NCI-H226 (cell line): ENCODE measurements at regions not wholly inside any gene's neighbourhood (a gene's known extent, or its start where the extent isn't known, plus 50 kb on each side); places are given as distances from the start of the nearest gene placed in this dataset.
"Not testable (repeated sequence)": the region's sequence is repeated elsewhere in the genome, so short reads cannot be mapped to it uniquely, and the experiment has no call there.

ENCODE experiments used
- DNase-seq: peaks from one replicate; pipeline ENCODE4 v3.0.0-alpha.2; 2015

GRCh38 chrX:130467936-130468335 is 66.1 kb downstream of the RBMX2 start:
- no peak for DNase-seq

DNA sequence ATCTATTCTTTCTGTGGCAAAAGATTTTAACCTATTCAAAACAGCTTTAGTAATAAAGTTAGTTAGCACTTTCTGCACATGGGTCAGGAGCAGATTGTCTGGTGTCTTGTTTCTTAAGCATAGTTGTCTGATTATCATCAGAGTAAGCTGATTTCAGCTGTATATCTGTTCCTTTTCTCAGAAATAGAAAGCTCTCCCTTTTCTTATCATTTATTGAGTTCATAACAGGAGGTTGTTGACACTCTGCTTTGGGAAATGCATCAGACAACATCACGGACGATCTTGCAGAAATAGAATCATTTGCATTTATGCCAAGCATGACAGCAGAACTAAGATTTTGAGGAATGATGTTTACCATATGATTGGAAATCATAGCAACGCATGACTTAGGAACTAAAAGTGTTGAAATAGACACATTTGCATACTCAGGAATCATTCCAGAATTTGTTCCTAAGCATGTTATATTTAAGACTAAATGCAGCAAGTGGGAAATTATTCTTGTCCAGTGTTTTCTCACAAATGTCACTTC is 66.7 kb downstream of the RBMX2 start:
- no peak for DNase-seq

DNA sequence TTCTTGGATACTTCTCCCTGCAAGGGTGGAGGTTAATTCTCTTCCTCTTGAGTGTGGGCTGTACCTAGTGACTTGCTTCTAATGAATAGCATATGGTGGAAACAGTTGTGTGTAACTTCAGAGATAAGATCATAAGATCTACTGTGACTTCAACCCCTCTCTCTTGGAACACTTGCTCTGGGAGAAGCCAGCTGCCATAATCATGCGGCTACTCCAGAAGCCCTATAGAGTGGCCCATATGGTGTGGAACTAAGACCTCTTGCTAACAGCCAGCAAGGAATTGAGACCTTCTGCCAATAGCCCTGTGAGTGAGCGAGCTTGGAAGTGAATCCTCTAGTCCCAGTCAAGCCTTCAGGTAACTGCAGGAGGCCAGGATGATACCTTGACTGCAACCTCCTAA is 81.1 kb downstream of the RBMX2 start:
- no peak for DNase-seq

- DNase-seq, result no peak
Measured at GRCh38 chrX:130485870-130486269, 84.1 kb downstream of the RBMX2 start.

DNA sequence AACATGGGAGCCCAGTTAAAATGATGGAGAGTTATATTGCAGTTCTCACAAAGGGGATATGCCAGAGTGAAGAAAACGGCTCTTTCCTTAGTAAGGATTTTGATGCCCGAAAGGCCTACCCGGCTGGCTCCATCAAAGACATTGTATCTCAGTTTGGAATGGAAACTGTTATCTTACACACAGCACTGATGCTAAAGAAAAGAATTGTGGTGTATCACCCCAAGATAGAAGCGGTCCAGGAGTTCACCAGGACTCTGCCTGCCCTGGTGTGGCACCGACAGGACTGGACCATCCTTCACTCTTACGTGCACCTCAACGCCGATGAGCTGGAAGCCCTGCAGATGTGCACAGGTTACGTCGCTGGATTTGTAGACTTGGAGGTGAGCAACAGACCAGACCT is 93.7 kb downstream of the RBMX2 start:
- not testable (repeated sequence) for DNase-seq

- no peak for DNase-seq
Measured at GRCh38 chrX:130497531-130497930, 95.7 kb downstream of the RBMX2 start.

GRCh38 chrX:130498653-130499274 is 97.0 kb downstream of the RBMX2 start:
- no peak for DNase-seq

DNA sequence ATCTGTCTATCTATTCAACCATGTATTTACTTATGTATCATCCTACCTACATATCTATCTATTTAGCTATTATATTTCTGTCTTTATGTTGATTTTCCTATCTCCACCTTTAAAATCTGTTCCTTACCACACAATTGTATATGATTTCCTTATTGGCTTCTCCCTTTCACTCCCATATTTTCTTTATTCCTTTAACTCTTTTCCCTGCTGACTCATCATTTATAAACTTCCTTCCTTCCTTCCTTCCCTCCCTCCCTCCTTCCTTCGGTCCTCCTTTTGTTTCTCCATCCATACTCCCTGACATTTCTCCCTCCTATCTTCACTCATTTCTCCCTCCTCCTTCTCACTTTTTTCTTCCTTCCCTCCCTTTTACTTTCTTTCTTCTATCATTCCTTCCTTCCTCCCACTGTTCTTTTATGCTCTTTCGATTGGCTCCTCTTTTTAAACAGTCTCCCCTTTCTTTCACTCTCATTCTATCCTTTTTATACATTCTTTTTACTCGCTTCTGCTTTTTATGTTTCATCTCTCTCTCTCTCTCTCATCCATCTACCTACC is 100.3 kb downstream of the RBMX2 start:
- no peak for DNase-seq

DNA sequence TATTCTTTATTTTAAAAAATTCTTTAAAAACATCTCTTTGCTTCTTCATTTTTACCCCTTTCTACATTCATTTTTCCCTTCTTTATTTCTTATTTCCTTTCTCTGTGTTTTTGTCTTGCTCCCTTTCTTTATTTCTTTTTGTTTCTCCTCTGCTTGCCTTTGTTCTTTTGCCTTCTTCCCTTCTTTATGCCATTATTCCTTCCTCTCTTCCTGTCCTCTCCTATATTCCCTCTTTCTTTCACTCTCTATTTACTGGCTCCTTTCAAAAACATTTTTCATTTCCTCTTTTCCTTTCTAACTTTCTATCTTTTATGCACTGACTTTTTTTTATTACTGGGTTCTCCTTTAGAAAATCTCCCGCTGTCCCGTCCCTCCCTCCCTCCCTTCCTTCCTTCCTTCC is 102.2 kb downstream of the RBMX2 start:
- no peak for DNase-seq

DNA sequence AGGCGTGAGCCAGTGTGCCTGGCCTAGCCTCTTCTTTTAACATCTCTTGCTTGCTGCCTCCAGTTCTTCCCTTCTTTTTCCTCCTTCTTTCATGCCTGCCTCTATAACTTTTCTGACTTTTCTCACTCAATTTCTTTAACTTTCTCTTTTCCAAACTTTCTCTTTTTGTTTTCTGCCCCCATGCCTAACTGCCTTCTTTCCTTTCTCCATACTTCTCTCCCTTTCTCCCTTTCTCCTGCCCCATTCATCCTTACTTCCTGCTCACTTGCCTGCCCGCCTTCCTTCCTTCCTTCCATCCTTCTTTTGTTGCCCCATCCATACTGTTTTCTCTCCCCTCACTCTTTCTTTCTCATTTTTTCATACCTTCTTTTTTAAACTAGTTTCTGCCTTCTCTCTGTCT is 105.2 kb downstream of the RBMX2 start:
- DNase-seq, result no peak

DNA sequence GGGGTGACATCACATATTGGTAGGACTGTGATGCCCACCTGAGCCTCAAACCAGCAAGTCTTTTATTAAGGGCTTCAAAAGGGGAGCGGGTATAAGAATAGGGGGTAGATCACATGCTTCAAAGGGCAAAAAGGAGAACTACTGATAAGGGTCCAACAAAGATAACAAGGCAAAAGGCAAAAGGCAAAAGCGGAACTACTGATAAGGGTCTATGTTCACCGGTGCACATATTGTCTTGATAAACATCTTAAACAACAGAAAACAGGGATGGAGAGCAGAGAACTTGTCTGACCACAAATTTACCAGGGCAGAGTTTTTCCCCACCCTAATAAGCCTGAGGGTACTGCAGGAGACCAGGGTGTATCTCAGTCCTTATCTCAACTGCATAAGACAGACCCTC is 110.7 kb downstream of the RBMX2 start:
- not testable (repeated sequence) for DNase-seq

GRCh38 chrX:130516123-130516522 is 114.3 kb downstream of the RBMX2 start:
- DNase-seq, result no peak

GRCh38 chrX:130523460-130524394 is 121.9 kb downstream of the RBMX2 start:
- DNase-seq, result no peak

DNA sequence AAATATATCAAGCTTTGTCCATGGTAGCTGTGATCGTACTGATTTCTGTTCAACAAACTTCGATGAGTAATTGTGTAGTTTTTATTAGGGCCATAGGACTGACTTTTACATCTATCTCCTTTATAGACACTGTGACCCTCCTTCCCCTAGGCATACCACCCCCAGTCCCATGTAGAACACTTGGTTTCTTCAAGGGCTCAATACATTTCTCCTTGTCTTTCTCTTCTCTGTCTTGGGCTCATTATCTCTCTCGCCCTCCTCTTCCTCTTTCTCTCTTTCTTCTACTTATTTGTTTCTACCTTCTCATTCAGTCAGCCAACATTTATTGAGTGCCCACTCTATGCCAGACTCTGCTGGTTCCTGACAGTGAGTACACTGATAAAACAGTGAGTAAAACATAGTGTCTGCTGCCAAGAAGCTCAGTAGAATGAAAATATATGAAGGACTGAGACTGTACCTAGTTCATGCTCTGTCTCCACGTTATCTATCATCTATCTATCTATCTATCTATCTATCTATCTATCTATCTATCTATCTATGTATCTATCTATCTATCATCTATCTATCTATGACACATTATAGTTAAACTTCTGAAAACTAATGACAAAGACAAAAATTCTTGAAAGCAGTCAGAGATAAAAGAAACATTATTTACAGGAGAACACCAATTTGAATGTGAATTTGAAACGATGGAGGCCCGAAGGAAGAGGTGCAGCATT is 122.8 kb downstream of the RBMX2 start:
- no peak for DNase-seq

GRCh38 chrX:130529531-130529930 is 127.7 kb downstream of the RBMX2 start:
- no peak for DNase-seq

GRCh38 chrX:130531066-130531465 is 129.3 kb downstream of the RBMX2 start:
- no peak for DNase-seq

DNA sequence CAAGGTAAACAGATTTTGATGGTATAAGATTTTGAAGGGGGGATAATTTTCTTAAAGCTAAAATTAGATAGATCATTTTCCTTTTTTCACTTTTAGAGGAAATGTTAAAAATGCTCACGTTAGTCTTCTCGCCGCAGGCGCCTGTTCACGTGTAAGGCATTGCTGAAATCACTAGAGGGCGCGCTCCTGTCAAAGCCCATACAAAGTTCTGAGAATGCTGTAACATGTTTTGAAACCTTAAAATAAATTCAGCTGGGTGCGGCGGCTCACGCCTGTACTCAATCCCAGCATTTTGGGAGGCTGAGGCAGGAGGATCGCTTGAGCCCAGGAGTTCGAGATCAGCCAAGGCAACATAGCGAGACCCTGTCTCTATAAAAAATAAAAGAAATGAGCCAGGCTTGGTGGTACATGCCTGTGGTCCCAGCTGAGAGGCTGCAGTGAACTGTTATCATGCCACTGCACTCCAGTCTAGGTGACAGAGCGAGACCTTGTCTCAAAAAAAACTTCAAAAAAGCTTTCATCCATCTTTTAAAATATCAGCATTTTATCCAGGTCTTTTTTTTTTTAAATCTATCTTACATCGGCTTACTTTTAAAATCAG is 138.0 kb downstream of the RBMX2 start:
- peak; percentile 9 for DNase-seq

GRCh38 chrX:130543603-130544325 is 142.0 kb downstream of the RBMX2 start:
- DNase-seq, result no peak

GRCh38 chrX:130545796-130546195 is 144.0 kb downstream of the RBMX2 start:
- DNase-seq, result no peak

DNA sequence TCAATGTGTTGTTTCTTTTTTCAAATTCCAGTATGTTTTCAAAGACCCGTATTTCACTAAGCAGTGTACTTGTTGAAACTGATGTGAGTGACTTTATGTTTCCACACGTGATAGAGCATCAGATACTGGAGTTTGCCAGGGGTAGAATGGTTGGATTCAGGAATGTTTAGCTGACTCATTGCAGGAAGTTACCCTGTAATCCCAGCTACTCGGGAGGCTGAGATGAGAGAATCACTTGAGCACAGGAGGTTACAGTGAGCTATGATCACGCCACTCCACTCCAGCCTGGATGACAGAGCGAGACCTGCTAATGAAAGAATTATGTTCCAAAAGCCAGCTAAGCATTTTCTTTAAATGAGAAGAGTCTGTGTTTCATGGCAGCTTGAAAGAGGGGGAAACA is 147.6 kb downstream of the RBMX2 start:
- not testable (repeated sequence) for DNase-seq

- no peak for DNase-seq
Measured at GRCh38 chrX:130550351-130550750, 148.6 kb downstream of the RBMX2 start.
